Eye (tissue), 1 donor: ENCODE measurements at regions not wholly inside any gene's neighbourhood (a gene's known extent, or its start where the extent isn't known, plus 50 kb on each side); places are given as distances from the start of the nearest gene placed in this dataset.

Experiments
- DNase-seq: peaks from one replicate; pipeline ENCODE4 v3.0.0-alpha.2; 2015

DNA sequence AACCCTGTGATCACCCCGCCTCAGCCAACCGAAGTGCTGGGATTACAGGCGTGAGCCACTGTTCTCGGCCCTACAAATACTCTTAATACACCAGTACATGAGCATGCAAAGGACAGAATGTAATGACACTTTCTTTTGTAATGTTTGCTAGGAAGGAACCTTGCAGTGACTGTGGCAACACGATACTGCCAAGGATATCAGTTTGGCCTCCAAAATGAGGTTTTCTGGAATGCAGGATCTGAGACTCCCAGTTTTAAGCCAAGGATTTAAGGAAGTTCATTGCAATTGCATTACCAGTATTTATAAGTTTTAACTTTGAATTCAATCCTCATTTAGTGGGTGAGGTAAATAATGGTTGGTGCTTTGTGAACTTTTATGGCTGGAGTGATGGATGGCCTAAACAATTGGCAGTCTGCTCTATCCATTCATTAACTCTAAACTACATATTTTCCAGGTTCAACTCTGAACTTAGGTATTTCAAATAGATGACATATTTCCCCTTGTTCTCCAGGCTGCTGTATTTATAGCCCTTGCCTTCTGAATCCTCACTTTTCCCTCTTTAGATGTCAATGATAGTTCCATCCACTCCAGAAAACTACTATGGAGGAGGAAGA lies 330.3 kb downstream of the C11orf87 start:
- DNase-seq: no peak

DNA sequence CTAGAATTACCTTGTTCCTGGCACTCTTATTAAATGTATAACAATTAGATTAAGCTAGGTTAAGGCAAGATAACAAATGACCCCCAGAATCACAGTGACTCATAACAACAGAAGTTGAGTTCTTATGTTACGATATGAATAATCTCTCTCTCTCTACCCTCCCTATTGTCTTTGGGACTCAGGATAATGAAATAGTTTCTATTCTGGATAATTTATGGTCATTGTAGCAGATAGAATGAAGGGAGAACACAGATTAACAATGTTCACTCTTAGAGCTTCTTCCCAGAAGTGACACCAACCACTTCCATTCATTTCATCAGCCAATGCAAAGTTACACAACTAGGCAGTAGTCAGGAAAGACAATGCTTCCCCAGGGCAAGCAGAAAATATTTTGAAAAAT lies 334.5 kb downstream of the C11orf87 start:
- no peak for DNase-seq

DNA sequence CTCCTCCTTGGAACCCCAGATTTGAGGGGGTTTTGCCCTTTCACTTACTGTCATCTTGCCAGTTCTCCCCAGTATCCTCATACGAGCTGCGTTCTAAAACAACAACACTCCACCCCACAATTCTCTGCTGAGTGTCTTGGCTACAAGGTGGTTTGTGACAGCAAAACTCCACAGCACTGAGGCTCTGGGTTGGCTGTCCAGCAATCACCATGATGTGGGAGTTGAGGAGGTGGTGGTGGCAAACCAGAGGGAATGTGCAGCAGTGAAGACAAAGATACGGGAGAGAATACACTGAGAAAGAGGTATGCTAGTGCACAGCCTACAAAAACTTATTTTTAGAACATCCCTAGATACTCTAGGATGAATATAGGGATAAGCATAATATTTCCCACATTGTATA lies 335.0 kb downstream of the C11orf87 start:
- no peak for DNase-seq

DNA sequence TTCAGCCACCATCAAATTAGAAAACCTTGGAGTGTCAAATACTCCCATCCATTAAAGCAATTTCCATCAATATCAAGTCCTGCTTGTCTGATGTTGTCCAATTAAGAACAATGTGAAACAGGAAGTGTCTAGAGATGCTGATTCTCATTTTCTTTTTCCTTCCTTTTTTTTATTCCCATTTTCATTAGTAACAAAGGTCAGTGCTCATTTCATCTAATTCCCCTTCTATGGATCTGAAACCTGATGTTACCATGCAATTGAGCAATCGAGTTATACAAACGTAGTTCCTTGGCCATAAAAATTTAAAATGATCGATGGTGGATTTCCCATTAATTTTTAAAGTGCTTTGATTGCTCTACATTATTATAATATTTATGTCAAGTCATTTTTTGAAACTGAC lies 330.6 kb upstream of the ZC3H12C start:
- DNase-seq: no peak

DNA sequence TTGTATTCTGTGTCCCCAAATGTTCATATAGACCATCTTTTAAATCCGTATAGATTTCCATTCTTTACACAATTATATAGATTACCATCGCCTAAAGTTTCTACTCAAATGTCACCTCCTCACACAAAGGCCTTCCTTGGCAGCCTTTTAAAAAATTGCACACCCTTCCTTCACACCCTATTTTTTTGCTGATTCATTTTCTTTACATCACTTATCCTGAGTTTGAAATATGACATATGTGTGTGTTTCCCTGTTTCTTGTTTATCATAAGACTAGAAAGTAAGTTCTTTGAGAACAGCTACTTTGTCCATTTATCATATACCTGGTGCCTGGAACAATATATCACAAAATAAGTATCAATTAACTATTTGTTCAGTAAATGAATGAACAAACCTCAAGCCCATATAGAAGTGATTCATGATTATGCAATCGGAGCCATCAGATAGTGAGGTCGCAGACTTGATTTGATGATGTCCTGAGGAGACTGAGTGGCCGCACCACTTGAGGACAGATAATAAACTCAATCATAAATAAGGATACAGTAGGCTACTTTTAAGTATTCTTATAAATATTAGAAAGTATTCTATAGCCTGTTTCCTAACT lies 327.4 kb upstream of the ZC3H12C start:
- DNase-seq: no peak

DNA sequence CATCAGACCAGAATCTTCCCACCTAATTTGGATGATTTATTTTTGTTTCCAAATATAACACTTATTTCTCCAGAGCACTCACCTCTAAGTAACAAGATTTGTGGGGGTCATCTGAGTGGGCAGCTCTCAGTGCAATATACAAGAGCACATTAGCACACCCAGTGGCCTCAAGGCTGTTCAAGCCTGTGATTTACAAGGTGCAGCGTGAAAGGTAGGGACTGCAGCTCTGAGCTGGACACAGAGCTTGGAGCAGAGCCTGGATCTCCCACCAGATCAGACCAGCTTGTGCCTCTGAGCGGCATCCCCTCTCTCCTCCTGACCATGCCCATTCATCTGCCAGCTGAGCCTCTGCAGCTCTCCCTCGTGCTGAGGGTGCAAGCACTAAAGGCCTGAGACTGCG lies 323.3 kb upstream of the ZC3H12C start:
- DNase-seq: peak; percentile 12

DNA sequence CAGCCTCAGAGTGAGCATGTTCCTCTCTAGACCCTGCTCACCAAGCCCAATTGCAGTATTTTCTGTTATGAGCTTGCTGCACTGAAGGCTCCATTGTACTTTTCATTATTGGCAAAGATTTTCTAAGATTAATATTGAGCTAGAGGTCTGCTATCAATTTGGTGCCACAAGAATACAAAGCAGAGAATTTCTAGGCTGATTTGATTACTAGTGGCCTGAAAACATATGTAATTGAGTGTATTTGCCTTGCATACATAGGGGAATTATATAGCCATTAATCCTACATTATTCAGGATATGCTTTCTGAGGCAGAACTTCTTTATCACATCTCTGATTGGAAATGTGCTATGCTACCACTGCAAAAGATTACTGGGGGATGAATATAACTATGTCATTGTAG lies 322.9 kb upstream of the ZC3H12C start:
- DNase-seq: no peak

DNA sequence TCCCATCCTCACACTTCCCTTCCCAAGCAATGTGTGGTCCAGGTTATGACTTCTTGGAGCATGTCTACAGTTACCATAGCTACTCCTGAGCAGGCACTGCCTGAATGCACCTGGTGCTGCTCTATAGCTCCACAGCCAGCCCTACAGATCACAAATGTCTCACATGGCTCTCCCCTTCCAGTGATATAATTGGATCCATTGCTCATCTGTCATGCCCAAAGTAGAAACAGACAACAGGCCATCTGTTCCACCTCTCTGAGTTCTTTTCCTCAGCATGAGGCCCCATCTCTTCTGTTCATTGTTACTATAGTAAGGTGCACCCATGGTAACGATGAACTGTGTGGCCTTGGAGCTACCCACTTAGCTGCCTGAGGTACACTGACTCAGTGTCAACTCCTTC lies 320.3 kb upstream of the ZC3H12C start:
- DNase-seq: peak; percentile 58

DNA sequence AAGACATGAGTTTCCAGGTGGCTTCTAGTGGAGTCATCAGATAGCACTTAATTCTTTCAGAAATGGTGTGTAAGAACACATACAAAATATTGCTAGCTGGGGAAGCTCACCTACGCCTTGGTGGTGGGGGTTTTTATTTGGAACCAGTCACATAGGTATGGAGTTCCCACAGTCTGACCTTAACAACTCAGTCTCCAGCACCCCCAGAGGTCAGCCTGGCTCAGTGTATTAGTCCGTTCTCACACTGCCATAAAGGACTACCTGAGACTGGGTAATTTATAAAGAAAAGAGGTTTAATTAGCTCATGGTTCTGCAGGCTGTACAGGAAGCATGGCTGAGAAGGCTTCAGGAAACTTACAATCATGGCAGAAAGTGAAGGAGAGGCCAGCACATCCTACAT lies 317.5 kb upstream of the ZC3H12C start:
- no peak for DNase-seq

DNA sequence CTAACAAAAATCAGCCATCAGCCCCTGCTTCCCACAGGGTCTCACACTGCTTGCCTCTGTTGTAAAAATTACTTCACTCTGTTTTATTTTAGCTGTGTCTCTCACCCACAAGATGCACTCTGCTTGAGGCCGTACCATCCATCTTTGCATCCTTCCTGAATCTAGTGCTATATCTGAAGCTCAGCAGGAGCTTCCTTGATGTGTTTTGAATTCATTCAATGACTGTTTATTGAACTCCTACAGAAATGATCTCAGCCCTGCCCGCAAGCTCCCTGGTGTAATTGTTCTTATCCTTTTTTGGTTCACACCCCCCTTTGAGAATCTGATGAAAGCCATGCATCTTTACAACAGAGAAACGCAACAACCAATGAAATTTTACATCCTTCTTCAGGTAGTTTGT lies 310.2 kb upstream of the ZC3H12C start:
- no peak for DNase-seq

DNA sequence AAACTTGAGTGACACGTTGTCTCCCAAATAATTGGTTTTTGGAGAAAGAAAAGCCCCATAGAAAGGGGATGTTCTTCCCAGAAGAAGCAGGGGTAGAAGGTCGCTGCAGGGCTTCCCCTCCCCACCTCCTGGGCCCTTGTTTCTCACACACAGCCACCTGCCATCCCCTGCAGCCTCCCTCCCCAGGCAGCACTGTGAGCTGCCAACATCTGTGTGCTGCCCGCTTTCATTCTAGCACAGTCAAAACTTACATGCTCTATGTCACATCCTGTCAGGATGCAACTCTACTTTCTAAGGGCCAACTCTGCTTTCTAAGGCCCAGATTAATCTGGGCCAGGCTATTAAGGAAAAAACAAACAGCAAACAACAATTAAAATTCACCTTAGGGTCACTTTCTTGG lies 309.4 kb upstream of the ZC3H12C start:
- no peak for DNase-seq

DNA sequence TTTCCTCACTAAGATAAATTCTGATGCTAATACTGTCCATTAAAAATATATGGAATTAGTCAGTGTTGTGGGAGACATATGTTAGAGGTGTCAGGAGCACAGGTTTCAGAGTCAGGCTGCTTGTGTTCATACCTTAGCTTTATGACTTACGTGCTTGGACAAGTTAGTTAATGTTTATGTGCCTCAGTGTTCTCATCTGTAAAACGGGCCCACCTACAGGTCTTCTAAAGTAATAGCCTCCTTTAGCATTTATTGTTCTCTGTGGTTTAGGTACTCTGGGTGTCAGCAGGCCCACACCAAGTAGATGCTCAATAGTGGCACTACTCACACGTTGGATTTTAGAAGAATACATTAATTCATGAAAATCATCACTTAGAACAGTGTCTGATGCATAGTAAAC lies 308.7 kb upstream of the ZC3H12C start:
- DNase-seq: no peak

DNA sequence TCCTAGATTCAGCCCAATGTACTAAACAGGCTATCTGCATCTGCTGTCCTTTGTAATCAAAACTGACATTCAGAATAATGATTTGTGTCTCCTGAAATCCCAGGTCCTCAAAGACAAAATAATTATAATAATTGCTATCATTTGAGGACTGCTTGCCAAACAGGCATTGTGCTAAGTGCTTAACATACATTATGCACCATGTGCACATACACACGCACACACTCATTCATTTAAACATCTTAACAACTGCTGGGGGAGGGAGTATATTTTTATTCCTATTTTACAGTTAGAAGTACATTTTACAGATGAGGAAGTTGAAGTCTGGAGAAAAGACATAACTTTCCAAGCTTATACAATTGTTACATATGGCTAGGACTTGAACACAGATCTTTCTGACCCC lies 308.0 kb upstream of the ZC3H12C start:
- DNase-seq: no peak

DNA sequence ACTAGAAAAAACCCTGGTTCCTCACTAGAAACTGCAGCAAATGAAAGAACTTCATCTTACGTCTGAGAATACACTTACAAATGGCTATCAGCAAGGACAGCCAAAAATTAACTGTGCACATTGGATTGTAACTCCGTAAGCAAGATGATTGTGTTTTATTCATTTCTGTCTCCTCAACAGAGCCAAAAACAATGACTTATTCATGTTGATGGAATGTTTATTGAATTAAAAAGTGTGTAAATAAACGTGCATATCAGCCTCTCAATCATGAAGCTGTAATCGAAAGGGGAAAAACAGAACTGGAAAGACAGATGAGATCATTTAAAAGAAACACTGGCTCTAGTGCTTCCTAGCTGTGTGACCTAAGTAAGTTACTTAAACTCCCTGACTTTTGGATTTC lies 307.5 kb upstream of the ZC3H12C start:
- DNase-seq: peak; percentile 9

DNA sequence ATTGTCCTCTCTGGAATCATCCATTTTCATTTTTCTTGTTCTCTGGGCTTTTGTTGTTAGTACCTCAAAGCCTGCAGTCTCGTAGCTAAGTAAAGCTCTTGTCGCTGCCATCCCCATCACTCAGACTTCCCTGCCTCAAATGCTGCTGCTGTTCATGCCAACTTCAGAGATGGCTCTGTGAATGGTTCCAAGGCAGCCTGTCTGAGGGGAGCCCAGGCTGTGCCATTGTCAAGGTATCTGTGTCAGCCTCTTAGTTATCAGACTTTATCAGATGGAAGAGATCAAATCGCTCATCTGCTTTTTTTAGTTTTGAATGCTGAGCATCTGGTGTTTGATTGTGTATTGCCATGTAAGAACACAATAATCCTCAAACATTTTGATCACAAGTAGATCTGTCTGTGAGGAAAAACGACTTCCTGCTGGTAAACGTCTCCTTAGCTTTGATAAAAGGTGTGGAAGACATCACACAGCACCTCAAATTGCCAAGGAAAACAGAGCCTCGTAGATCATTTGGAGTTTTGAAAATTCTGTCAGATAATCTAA lies 304.2 kb upstream of the ZC3H12C start:
- no peak for DNase-seq

DNA sequence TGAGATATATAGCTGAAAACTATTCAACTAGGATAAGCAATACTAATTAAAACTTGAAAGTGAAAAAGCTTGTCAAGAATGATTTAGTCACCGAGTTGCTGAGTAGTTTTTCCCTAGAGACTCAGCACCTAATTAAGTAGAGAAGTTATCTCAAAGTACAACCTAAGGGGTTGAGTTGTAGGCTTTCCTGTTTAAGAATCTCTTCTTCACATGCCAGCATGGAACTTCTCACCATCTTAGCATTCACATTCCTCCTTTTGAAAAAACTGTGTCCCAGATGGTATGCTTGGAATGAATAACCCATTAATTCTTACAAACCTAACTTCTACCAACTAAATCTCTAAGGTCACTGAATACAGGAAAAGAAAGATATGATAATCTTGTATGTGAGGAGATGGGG lies 303.3 kb upstream of the ZC3H12C start:
- DNase-seq: no peak

DNA sequence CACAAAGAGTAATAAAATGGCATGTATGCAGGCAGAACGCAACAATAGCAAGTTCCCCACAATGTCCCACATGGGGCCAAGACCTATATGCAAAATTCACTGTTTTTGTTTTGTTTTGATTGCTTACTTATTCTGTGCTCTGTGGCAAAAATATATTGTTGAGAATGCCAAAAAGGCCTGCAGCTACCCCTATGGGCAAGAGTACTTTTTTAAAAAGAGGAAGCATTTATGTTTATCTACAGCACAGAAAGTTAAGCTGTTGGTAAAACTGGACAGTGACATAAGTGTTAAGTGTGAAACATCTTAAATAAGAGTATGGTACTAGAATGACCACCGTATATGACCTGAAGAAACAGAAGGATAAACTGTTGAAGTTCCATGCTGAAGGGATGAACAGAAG lies 301.9 kb upstream of the ZC3H12C start:
- DNase-seq: no peak

DNA sequence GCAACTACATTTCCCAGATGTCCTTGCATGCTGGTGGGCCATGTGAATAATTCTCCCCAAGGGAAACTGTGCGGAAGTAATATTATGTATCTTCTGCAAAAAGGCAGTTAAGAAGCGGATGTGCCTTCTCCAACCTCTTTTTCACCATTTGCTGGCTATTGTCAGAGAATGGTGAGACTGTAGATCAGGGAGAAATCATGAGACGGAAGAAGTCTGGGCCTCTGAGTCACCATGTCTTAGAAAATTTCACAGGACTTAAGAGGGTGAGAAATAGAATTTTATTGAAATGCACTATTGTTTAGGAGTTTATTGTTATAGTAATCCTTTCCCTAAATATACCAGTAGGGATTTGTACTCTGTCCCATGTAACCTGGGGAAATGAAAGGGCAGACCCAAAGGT lies 298.7 kb upstream of the ZC3H12C start:
- no peak for DNase-seq

DNA sequence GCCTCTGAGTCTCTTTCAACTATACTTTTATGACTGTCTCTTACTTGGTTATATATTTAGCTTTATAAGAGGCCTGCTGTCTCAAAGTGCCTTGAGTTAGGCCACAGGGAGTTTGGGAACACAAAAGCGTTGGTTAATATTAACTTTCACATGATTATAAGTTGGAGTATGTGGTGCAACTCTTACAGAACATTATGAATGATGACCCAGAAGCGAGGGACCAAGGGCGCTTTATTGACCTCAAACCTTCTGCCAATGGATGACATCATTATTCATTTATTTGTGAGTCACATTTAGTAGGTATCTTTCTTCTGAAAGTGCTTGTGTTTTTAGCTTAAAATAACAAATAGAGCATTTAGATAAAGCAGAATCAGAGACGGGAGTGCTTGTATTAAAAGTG lies 298.0 kb upstream of the ZC3H12C start:
- DNase-seq: no peak

DNA sequence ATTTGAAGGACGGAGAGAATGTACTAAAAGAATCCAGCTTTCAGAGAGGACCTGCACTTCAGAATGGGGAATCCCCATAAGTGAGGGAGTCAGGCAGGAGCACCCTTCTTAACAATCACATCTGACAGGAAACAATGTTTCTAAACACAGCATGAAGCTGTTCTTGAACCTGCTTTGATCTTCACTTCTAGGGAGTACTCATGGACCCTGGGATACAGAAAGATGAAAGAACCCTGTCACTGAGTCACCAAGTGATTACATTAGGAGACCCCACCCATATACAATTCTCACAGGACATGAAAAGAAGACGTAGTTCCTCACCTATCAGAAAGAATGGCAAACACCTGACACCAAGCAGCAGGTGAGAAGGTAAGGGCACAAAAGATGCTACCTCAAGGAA lies 296.9 kb upstream of the ZC3H12C start:
- DNase-seq: no peak

DNA sequence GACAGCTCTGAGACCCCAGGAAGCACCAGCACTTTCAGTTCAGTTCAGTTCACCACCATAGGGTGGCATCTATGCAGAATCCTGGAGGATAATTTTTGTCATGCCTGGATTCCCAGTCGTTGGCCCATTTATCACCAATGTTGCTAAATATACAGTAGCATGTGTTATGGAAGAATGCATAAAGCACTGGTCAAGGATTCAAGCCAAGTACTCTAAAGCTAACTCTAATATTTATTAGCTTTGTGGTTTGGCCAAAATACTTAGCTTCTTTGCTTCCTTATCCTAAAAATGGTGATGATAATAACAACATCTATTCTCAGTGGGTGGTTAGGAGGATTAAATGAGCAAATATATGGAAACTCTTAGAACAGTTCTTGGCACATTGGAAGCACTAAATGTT lies 294.7 kb upstream of the ZC3H12C start:
- no peak for DNase-seq

DNA sequence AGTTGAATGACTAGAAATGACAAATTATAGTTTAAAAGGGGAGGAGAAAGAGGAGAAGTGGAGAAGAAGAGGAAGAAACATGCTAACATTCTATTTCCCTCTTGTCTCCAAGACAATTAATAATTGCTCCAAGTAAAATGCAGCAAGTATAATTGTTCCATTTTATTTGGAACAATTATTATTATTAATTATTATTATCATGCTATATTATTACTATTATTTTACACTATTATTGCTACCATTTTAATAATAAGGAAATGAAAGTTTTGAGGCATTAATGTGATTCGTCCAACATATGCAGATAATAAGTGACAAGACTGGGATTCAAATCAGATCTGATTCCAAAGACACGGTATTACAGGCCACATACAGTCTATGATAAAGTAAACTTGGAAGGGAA lies 293.6 kb upstream of the ZC3H12C start:
- no peak for DNase-seq

DNA sequence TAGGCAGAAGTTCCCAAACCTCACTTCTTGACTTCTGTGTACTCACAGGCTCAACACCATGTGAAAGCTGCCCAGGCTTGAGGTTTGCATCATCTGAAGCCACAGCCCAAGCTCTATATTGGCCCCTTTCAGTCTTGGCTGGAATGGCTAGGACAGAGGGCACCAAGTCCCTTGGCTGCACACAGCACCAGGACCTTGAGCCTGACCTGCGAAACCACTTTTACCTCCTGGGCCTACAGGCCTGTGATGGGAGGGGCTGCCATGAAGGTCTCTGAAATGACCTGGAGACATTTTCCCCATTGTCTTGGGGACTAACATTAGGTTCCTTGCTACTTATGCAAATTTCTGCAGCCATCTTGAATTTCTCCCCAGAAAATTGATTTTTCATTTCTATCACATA lies 288.3 kb upstream of the ZC3H12C start:
- DNase-seq: no peak

DNA sequence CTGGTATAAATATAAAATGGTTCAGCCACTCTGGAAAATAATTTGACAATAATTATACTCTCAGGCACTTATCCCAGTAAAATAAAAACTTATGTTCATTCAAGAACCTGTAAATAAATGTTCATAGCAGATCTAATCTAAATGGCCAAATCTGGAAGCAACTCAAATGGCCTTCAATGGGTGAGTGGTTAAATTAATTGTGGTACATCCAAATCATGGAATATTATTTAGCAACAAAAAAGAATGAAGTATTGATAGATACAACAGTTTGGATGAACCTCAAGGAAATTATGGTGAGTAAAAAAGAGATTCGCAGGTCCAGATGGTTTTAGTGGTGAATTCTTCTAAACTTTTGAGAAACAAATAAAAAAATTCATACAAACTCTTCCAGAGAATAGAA lies 287.0 kb upstream of the ZC3H12C start:
- DNase-seq: no peak

DNA sequence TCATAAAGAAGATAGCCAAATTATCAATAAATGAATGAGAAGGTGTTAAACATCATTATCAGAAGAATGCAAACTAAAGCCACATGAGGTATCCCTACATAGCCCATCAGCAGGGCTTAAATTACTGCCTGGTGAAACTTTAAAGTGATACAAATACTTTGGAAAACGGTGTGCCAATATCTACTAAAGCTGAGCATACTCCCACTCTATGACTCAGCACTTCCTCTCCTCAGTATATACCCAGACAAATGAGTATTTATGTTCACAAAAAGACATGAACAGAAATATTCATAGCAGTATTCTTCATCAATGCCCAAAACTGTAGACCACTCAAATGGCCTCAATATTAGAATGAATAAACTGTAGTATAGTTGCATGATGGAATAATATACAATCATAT lies 284.6 kb upstream of the ZC3H12C start:
- DNase-seq: no peak
